HEK293 (cell line): ENCODE measurements at regions not wholly inside any gene's neighbourhood (a gene's known extent, or its start where the extent isn't known, plus 50 kb on each side); places are given as distances from the start of the nearest gene placed in this dataset.

Experiments
- BCL11A ChIP-seq: fragments of 450-650 bp; formaldehyde crosslinking; IDR thresholded peaks from 2 replicates; pipeline ENCODE4 v1.5.1; 2016; ENCODE audit warnings: low read depth, missing biosample characterization, missing genetic modification characterization
- CTCF ChIP-seq: fragments of 450-650 bp; formaldehyde crosslinking; IDR thresholded peaks from 2 replicates; pipeline ENCODE4 v1.5.1; 2016; ENCODE audit warnings: missing biosample characterization, missing genetic modification characterization
- PRDM1 ChIP-seq: fragments of 450-650 bp; formaldehyde crosslinking; IDR thresholded peaks from 2 replicates; pipeline ENCODE4; 2016; ENCODE audit warnings: missing biosample characterization, missing genetic modification characterization
- TCF7L2 ChIP-seq: IDR thresholded peaks from 2 replicates; pipeline ENCODE4 v1.6.1; 2011; ENCODE audit warnings: low read depth, mild to moderate bottlenecking, inconsistent platforms, low read length, moderate library complexity, borderline replicate concordance
- ZFP41 ChIP-seq: fragments of 450-650 bp; formaldehyde crosslinking; IDR thresholded peaks from 2 replicates; pipeline ENCODE4 v1.5.1; 2016; ENCODE audit warnings: missing biosample characterization, missing genetic modification characterization, borderline replicate concordance
- ZNF23 ChIP-seq: fragments of 450-650 bp; formaldehyde crosslinking; IDR thresholded peaks from 2 replicates; pipeline ENCODE4 v1.5.1; 2016; ENCODE audit warnings: missing biosample characterization, missing genetic modification characterization, borderline replicate concordance
- ZNF433 ChIP-seq: fragments of 450-650 bp; formaldehyde crosslinking; IDR thresholded peaks from 2 replicates; pipeline ENCODE4 v1.5.1; 2016; ENCODE audit warnings: missing biosample characterization, missing genetic modification characterization, low read depth

- TF ChIP-seq TCF7L2 = no peak
- no peak for TF ChIP-seq BCL11A (tag by site-specific recombination)
- TF ChIP-seq ZNF433 (tag by site-specific recombination) = no peak
- no peak for TF ChIP-seq PRDM1 (tag by site-specific recombination)
- TF ChIP-seq ZFP41 (tag by site-specific recombination) = no peak
- no peak for TF ChIP-seq ZNF23 (tag by site-specific recombination)
- TF ChIP-seq CTCF (tag by site-specific recombination) = no peak
Observed at GRCh38 chr6:47419621-47420020, 58.0 kb upstream of the CD2AP start.
